ENCODE measurements at regions not wholly inside any gene's neighbourhood (a gene's known extent, or its start where the extent isn't known, plus 50 kb on each side); places are given as distances from the start of the nearest gene placed in this dataset.

GRCh38 chr15:37550360-37551024 lies 383.9 kb upstream of the TMCO5A start:
- TF ChIP-seq TCF7L2 (IDR thresholded peaks at IDR 0.05; ENCODE audit: low read depth, low read length) (no peak), SIN3A (IDR thresholded peaks at IDR 0.05; ENCODE audit: borderline replicate concordance, insufficient read depth, low read depth, low read length) (no peak), CTCF (IDR thresholded peaks at IDR 0.05) (no peak), POLR2AphosphoS5 (IDR thresholded peaks at IDR 0.05; ENCODE audit: low read depth, low read length) (no peak)

All from Panc1 (cell line).